ENCODE measurements at regions not wholly inside any gene's neighbourhood (a gene's known extent, or its start where the extent isn't known, plus 50 kb on each side); places are given as distances from the start of the nearest gene placed in this dataset.
"Not testable (repeated sequence)": the region's sequence is repeated elsewhere in the genome, so short reads cannot be mapped to it uniquely, and the experiment has no call there.

GRCh38 chr1:78334114-78334513, 156.7 kb upstream of the PTGFR start:
- no peak for TF ChIP-seq POLR2A (IDR thresholded peaks at IDR 0.05; ENCODE audit: low read depth, low read length)
- no peak for FAIRE-seq
- DNase-seq (ENCODE audit: insufficient read length, low spot score): no peak

DNA sequence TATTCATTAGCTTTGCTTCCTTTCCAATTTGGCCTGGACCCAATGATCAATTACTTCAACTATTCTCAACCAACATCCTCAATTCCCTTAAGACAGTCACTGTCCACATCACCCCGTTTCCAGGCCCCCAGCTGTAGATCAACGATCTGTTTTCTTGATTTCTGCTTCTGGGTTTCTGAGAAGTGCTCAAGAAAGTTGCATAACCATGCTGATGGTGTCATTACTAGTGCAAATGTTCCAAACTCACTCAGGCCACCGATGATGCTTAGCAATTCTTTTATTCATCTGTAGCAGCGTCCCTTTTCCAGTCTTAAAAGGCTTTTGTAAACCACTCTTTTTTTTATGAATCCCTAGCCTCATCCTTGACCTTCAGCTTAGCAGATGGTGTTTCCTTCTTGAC, 155.8 kb upstream of the PTGFR start:
- DNase-seq (ENCODE audit: insufficient read length, low spot score) (no peak), FAIRE-seq (no peak)

GRCh38 chr1:78336751-78337150, 154.0 kb upstream of the PTGFR start:
- DNase-seq (ENCODE audit: insufficient read length, low spot score); FAIRE-seq: not testable (repeated sequence)

More for the DNA sequence above, 155.8 kb upstream of the PTGFR start:
- TF ChIP-seq POLR2A (IDR thresholded peaks at IDR 0.05; ENCODE audit: low read depth, low read length): no peak

GRCh38 chr1:78339490-78339889, 151.3 kb upstream of the PTGFR start:
- peak; percentile 6 for DNase-seq (ENCODE audit: insufficient read length, low spot score)
- no peak for TF ChIP-seq POLR2A (IDR thresholded peaks at IDR 0.05; ENCODE audit: low read depth, low read length)
- peak; percentile 94 for FAIRE-seq

DNA sequence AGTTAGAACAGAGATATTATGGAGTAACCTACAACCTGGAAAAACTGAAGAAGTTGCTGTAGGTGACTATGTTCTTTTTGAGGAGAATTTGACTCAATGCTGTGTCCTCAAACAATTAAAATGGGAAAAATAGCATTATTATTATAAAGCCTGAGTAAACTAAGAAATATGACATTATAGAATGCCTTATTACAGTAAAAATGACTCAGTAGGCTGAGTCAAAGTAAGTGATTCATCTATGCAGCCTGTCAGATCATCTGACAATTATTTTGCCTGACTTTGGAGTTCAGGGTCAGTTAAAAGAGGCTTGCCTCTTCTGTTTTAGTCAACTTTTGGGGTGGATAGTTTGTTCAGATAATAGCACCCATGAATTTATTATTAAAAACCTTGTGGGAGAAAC, 150.8 kb upstream of the PTGFR start:
- no peak for TF ChIP-seq POLR2A (IDR thresholded peaks at IDR 0.05; ENCODE audit: low read depth, low read length)
- FAIRE-seq: peak; percentile 94
- DNase-seq (ENCODE audit: insufficient read length, low spot score): peak; percentile 7

DNA sequence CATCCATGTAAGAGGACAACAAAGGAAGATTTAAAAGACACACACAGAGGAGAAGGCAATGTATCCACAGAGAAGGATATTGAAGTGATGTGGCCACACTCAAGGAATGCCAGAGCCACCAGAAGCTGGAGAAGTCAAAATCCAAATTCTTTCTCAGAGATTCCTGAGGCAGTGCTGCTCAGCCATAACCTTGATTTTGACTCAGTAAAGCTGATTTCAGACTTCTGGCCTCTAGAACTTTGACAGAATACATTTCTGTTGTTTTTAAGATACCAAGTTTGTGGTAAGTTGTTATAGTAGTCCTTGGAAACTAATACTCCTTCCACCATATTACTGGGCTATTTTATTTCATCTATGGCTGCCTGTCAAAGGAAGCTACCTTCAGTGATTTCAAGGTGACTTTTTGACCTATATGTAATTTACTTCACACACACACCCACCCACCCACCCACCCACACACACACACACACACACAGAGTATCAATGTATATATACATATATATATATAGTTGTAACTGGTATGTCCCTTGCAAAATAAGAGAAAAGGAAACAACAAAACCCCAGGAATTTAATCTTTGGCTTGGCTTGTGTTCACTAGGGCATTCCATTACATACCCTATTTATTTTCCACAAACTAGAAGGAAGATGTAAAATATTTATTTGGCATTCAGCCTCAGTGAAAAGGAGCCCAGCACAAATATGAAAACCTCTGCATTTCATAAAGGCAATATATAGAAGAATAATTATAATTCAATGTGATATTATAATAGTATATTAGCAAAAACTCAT, 142.1 kb upstream of the PTGFR start:
- FAIRE-seq (no peak), DNase-seq (ENCODE audit: insufficient read length, low spot score) (no peak)
- TF ChIP-seq POLR2A (IDR thresholded peaks at IDR 0.05; ENCODE audit: low read depth, low read length): no peak

DNA sequence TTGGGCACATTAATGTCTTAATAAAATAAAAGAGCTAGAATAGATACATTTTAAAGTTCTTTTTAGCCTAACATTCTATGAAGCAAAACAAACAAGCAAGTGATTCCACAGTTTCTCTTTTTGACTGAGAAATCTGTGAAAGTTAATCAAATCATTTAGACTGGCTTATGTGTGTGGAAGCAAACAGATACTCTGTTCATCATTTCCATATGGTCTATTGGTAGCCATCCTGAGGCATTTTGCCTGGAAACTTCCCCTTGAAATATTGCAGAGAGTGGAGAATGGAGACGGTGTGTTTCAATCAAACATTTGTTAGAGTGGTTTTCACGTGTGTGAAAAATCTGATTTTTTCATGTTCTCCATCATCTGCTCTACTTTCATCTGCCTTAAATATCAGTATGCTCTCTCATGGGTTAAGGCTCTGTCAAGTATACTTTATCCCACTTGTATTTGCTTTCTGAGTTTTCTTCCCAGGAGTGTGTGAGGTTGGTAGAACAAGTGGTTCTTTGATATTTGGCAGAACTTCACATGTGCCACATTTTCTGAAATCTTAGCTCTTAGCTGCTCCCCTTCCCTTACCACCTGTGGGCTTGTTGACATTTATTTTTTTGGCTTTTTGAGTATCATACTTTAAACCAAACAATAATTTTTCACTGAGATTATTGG, 139.1 kb upstream of the PTGFR start:
- DNase-seq (ENCODE audit: insufficient read length, low spot score) (no peak), FAIRE-seq (no peak)
- TF ChIP-seq POLR2A (IDR thresholded peaks at IDR 0.05; ENCODE audit: low read depth, low read length): no peak

GRCh38 chr1:78355656-78356055, 135.1 kb upstream of the PTGFR start:
- TF ChIP-seq POLR2A (IDR thresholded peaks at IDR 0.05; ENCODE audit: low read depth, low read length): no peak
- DNase-seq (ENCODE audit: insufficient read length, low spot score) (no peak), FAIRE-seq (no peak)

GRCh38 chr1:78358165-78358564, 132.6 kb upstream of the PTGFR start:
- TF ChIP-seq POLR2A (IDR thresholded peaks at IDR 0.05; ENCODE audit: low read depth, low read length): no peak
- DNase-seq (ENCODE audit: insufficient read length, low spot score): no peak
- FAIRE-seq: no peak

DNA sequence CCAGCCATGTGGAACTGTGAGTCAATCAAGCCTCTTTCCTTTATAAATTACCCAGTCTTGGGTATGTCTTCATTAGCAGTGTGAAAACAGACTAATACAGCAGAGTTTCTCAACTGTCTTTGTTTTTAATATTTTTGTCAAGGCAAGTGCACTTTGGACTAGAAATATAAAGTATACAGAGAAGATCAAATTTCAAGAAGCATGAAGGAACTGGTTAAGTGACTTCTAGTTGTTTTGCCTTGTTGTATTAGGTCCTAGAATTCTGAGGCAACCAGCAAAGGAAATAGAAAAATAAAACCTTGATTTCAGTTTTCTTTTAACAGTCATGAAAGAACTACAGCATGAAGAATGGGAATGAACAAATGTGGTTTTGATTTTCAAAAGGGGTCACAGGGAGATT, 131.1 kb upstream of the PTGFR start:
- DNase-seq (ENCODE audit: insufficient read length, low spot score) (no peak), FAIRE-seq (no peak)
- no peak for TF ChIP-seq POLR2A (IDR thresholded peaks at IDR 0.05; ENCODE audit: low read depth, low read length)

- FAIRE-seq (no peak), DNase-seq (ENCODE audit: insufficient read length, low spot score) (no peak)
- TF ChIP-seq POLR2A (IDR thresholded peaks at IDR 0.05; ENCODE audit: low read depth, low read length): no peak
Measured at GRCh38 chr1:78360584-78360983, 130.2 kb upstream of the PTGFR start.

GRCh38 chr1:78367700-78368099, 123.1 kb upstream of the PTGFR start:
- no peak for TF ChIP-seq POLR2A (IDR thresholded peaks at IDR 0.05; ENCODE audit: low read depth, low read length)
- FAIRE-seq (no peak), DNase-seq (ENCODE audit: insufficient read length, low spot score) (no peak)

DNA sequence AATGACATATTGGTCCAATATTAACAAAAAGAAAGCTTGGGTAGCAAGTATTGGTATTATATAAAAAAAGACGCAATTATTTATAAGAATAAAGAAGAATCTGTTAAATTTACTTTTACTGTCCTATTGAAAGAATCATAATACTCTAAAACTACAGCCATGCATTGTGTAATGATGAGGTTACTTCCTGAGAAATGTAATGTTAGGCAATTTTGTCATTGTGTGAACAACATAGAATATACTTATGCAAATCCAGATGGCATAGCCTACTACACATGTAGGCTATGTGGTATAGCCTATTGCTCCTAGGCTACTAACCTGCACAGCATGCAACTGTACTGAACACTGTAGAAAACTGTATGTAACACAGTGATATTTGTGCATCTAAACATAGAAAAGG, 121.2 kb upstream of the PTGFR start:
- DNase-seq (ENCODE audit: insufficient read length, low spot score) (no peak), FAIRE-seq (no peak)
- TF ChIP-seq POLR2A (IDR thresholded peaks at IDR 0.05; ENCODE audit: low read depth, low read length): no peak

DNA sequence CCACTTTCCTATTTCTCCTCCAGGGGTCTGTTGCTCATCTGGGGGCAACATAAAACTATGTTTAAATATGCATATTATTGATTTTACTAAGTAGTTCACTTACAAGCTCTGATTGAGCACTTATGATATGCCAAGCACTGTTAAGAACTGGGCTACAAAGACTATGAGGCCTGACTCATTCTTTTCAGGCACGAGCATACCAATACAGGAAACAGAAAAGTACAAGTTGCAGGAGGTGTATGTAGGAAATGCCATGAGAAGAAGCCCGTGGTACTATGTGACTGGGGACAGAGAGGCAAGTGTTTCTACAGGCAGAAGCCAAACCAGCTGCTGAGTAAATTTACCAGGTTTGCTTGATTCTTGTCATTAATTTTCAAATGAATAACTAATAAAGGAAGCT, 120.4 kb upstream of the PTGFR start:
- FAIRE-seq (peak; percentile 96), DNase-seq (ENCODE audit: insufficient read length, low spot score) (no peak)
- no peak for TF ChIP-seq POLR2A (IDR thresholded peaks at IDR 0.05; ENCODE audit: low read depth, low read length)

Measured in H54 (cell line).